Muscle layer of colon (tissue), 2 donors: ENCODE measurements at regions not wholly inside any gene's neighbourhood (a gene's known extent, or its start where the extent isn't known, plus 50 kb on each side); places are given as distances from the start of the nearest gene placed in this dataset.

Experiments
- H3K27ac ChIP-seq: one replicate; pipeline ENCODE4 v1.7.0; 2013; ENCODE audit warnings: low read depth, mild to moderate bottlenecking, low read length, moderate library complexity
- H3K27me3 ChIP-seq, 2 donors: one replicate each; pipeline ENCODE4 v1.7.0; 2013; ENCODE audit warnings: low read length in 2 of 2, mild to moderate bottlenecking in 2 of 2; ENCODE audit not compliant: insufficient read depth in 2 of 2, control insufficient read depth in 1 of 2
- H3K36me3 ChIP-seq: one replicate; pipeline ENCODE4 v1.7.0; 2013; ENCODE audit warnings: mild to moderate bottlenecking, low read length; ENCODE audit not compliant: insufficient read depth
- H3K4me1 ChIP-seq: one replicate; pipeline ENCODE4 v1.7.0; 2013; ENCODE audit warnings: mild to moderate bottlenecking, low read length; ENCODE audit not compliant: insufficient read depth
- H3K4me3 ChIP-seq, 2 donors: one replicate each; pipeline ENCODE4 v1.7.0; 2013; ENCODE audit warnings: low read length in 2 of 2, low read depth in 1 of 2, mild to moderate bottlenecking in 1 of 2, moderate library complexity in 1 of 2
- H3K9ac ChIP-seq: one replicate; pipeline ENCODE4 v1.7.0; 2013; ENCODE audit warnings: low read length
- H3K9me3 ChIP-seq: one replicate; pipeline ENCODE4 v1.7.0; 2013; ENCODE audit warnings: mild to moderate bottlenecking, low read length
- donor health status: abdominal sarcoma.
- donor health status: Adenocarcinoma of cecum.

- no peaks in the 10 kb centered on the region for H3K36me3 ChIP-seq
- H3K9ac ChIP-seq, result no peak overlapping the region
- H3K27ac ChIP-seq, result no peak overlapping the region
- H3K9me3 ChIP-seq, result peaks cover 9% of the 10 kb centered on the region
- no peak overlapping the region for H3K4me3 ChIP-seq
- no peaks in the 10 kb centered on the region for H3K4me1 ChIP-seq
- H3K27me3 ChIP-seq, result no peaks in the 10 kb centered on the region
Measured at GRCh38 chr14:56386024-56386423, 193.6 kb upstream of the TMEM260 start.

DNA sequence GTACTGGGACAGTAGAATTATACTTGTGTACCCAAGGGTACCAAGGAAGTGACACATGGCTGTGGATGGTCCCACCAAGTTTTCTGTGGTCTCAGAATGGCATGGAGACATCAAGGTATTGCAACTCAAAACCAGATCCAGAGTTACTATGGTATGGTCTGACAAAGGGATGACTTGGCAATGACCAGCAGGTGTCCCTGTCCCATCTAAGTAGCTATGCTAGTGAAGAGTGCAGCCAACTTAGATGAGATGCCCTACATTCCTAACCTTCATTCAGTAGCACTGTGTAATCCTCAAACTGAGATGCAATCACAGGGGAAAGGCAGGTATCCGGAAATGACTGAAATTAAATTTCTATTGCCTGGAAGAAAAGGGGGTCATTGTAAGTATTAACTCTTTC is 188.7 kb upstream of the TMEM260 start:
- Histone ChIP-seq H3K27me3 (no peaks in the 10 kb centered on the region), H3K4me3 (no peak overlapping the region), H3K9me3 (no peaks in the 10 kb centered on the region), H3K9ac (no peak overlapping the region), H3K27ac (no peak overlapping the region), H3K36me3 (no peaks in the 10 kb centered on the region), H3K4me1 (no peaks in the 10 kb centered on the region)

GRCh38 chr14:56394826-56395530 is 184.6 kb upstream of the TMEM260 start:
- Histone ChIP-seq H3K9ac (no peak overlapping the region), H3K4me1 (no peaks in the 10 kb centered on the region), H3K4me3 (no peak overlapping the region), H3K27me3 (no peaks in the 10 kb centered on the region), H3K9me3 (no peaks in the 10 kb centered on the region), H3K27ac (no peak overlapping the region), H3K36me3 (no peaks in the 10 kb centered on the region)

GRCh38 chr14:56400109-56400825 is 179.3 kb upstream of the TMEM260 start:
- Histone ChIP-seq H3K36me3 (no peaks in the 10 kb centered on the region), H3K9me3 (no peaks in the 10 kb centered on the region), H3K4me1 (no peaks in the 10 kb centered on the region), H3K27ac (no peak overlapping the region), H3K27me3 (no peaks in the 10 kb centered on the region), H3K9ac (no peak overlapping the region), H3K4me3 (no peak overlapping the region)

GRCh38 chr14:56412468-56413434 is 166.8 kb upstream of the TMEM260 start:
- Histone ChIP-seq H3K36me3 (no peaks in the 10 kb centered on the region), H3K27me3 (no peaks in the 10 kb centered on the region), H3K4me3 (no peak overlapping the region), H3K9ac (no peak overlapping the region), H3K4me1 (no peaks in the 10 kb centered on the region), H3K9me3 (no peaks in the 10 kb centered on the region), H3K27ac (no peak overlapping the region)

GRCh38 chr14:56413721-56414120 is 165.9 kb upstream of the TMEM260 start:
- H3K4me3 ChIP-seq, result no peak overlapping the region
- no peak overlapping the region for H3K9ac ChIP-seq
- H3K9me3 ChIP-seq, result no peaks in the 10 kb centered on the region
- H3K27me3 ChIP-seq, result no peaks in the 10 kb centered on the region
- H3K4me1 ChIP-seq, result no peaks in the 10 kb centered on the region
- H3K27ac ChIP-seq, result no peak overlapping the region
- H3K36me3 ChIP-seq, result no peaks in the 10 kb centered on the region

DNA sequence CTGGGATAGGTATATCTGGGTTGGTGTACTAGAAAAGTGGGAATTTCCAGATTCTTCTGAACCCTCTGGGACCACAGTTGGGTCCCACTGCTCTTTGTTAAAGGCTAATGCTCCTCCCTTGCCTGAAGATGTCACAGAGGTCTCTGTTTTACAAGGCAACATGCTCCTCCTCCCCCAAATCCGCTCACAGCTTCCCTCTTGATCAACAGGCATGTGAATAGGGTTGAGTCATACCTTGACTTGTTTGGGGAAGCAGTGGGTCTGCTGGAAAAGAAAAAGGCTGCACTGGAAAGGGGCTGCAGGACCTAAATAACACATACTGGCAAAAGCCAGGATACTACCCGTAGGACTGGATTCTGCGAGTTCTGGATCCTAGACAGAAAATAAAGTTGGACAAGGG is 165.4 kb upstream of the TMEM260 start:
- Histone ChIP-seq H3K36me3 (no peaks in the 10 kb centered on the region), H3K4me3 (no peak overlapping the region), H3K27me3 (no peaks in the 10 kb centered on the region), H3K4me1 (no peaks in the 10 kb centered on the region), H3K27ac (no peak overlapping the region), H3K9ac (no peak overlapping the region), H3K9me3 (no peaks in the 10 kb centered on the region)

DNA sequence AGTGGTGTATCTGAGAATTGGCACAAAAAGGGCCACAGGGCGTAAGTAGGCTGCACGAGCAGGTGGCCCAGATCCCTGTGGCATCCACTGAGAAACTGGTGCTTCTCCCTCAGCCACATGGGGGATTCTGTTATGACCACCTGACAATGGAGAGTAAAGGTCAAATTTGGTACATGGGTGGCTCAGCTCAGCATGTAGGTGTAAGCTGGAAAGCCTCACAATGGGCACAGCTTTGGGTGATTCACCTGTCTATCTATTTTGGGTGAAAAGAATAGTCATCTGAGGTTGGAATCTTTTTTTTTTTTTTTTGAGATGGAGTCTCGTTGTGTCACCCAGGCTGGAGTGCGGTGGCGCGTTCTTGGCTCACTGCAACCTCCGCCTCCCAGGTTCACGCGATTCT is 163.4 kb upstream of the TMEM260 start:
- Histone ChIP-seq H3K9me3 (no peaks in the 10 kb centered on the region), H3K4me3 (no peak overlapping the region), H3K27me3 (no peaks in the 10 kb centered on the region), H3K36me3 (no peaks in the 10 kb centered on the region), H3K9ac (no peak overlapping the region), H3K4me1 (no peaks in the 10 kb centered on the region), H3K27ac (no peak overlapping the region)

DNA sequence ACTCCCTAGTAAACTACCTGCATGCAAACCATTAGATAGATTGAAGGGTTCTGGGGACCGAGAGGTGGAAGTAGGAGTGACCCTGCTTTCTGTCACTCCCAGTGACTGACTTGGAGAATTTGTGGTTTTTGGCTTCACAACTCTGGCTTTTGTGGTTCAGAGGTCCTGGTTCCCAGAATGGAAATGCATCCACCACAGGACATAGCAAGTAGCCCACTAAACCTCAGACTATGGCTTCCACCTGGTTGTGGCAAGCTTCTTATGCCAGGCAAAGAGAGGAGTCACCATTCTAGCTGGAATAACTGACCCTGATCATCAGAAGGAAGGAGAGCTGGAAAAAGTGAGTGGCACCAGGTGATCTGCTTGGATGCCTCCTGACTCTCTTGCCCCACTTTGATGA is 162.4 kb upstream of the TMEM260 start:
- no peaks in the 10 kb centered on the region for H3K27me3 ChIP-seq
- H3K4me3 ChIP-seq, result no peak overlapping the region
- H3K27ac ChIP-seq, result no peak overlapping the region
- no peak overlapping the region for H3K9ac ChIP-seq
- no peaks in the 10 kb centered on the region for H3K36me3 ChIP-seq
- no peaks in the 10 kb centered on the region for H3K4me1 ChIP-seq
- no peaks in the 10 kb centered on the region for H3K9me3 ChIP-seq

DNA sequence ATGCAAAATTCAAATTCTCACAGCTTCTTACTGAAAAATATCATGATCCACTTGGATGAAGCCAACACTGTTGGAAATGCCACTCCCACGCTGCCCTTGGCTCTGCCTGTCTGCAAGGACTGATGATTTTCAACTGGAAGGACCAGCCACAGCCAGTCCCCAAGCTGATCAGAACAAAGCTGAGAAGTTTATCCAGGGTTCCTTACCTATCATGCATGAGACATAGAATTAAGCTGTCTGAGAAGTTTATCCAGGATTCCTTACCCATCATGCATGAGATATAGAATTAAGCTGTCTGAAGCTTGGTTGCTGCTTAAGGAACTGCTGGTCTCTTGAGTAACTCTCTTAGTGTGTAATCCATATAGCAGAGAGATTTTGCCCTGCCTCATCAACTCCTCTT is 159.8 kb upstream of the TMEM260 start:
- no peak overlapping the region for H3K4me3 ChIP-seq
- H3K27me3 ChIP-seq, result no peaks in the 10 kb centered on the region
- peaks cover 20% of the 10 kb centered on the region for H3K4me1 ChIP-seq
- H3K36me3 ChIP-seq, result no peaks in the 10 kb centered on the region
- H3K9me3 ChIP-seq, result no peaks in the 10 kb centered on the region
- H3K27ac ChIP-seq, result no peak overlapping the region
- H3K9ac ChIP-seq, result no peak overlapping the region

- no peak overlapping the region for H3K4me3 ChIP-seq
- H3K36me3 ChIP-seq, result no peaks in the 10 kb centered on the region
- H3K27me3 ChIP-seq, result no peaks in the 10 kb centered on the region
- peaks cover 20% of the 10 kb centered on the region for H3K4me1 ChIP-seq
- H3K9me3 ChIP-seq, result no peaks in the 10 kb centered on the region
- H3K27ac ChIP-seq, result no peak overlapping the region
- no peak overlapping the region for H3K9ac ChIP-seq
Measured at GRCh38 chr14:56422221-56422620, 157.4 kb upstream of the TMEM260 start.
